Endothelial cell of umbilical vein (primary cell): ENCODE measurements at regions not wholly inside any gene's neighbourhood (a gene's known extent, or its start where the extent isn't known, plus 50 kb on each side); places are given as distances from the start of the nearest gene placed in this dataset.

Source experiments
- BruUV-seq: library from RNA; stranded (reverse); fragments of 400-500 nt; replicated peaks from 2 replicates; lab custom pipeline; 2021; lab: Mats Ljungman, UMichigan
- CTCF ChIA-PET: fragments of 300-600, 350-600 bp; sonication (Branson Sonifier 250); formaldehyde crosslinking; loops from one replicate; lab custom pipeline; 2021; ENCODE audit warnings: antibody characterized with exemption, inconsistent platforms; lab: Charles Lee
- POLR2A ChIA-PET: fragments of 300-600, 350-600 bp; sonication (Branson Sonifier 250); formaldehyde crosslinking; loops from one replicate; lab custom pipeline; 2021; ENCODE audit warnings: antibody characterized with exemption, inconsistent platforms; lab: Charles Lee
- DNase-seq: peaks from one replicate; pipeline ENCODE4 v3.0.0-alpha.2; 2011; ENCODE audit warnings: low read depth, low spot score
- FAIRE-seq: peaks from 2 replicates; lab custom pipeline; 2011; peaks lifted over from hg19 to GRCh38; lab: Jason Lieb, UNC
- H2AFZ ChIP-seq: 2 replicates; pipeline ENCODE4 v1.6.0; 2012; ENCODE audit warnings: low read depth, low read length, control low read depth, inconsistent platforms
- H3K27ac ChIP-seq: 2 replicates; pipeline ENCODE4 v1.5.1; 2011; ENCODE audit warnings: low read depth, mild to moderate bottlenecking, control low read depth, low read length, moderate library complexity; ENCODE audit not compliant: insufficient read depth
- H3K27me3 ChIP-seq, 2 experiments: 2 replicates each; pipeline versions ENCODE4 v1.6.0 to v1.6.1; 2011; ENCODE audit warnings: low read length in 2 of 2, mixed read lengths in 1 of 2; ENCODE audit not compliant: control insufficient read depth in 2 of 2, insufficient read depth in 2 of 2
- H3K36me3 ChIP-seq, 2 experiments: 2 replicates in 1 of 2; 3 replicates in 1 of 2; pipeline ENCODE4 v1.5.1; 2011; ENCODE audit warnings: low read length in 2 of 2, mild to moderate bottlenecking in 1 of 2, moderate library complexity in 1 of 2; ENCODE audit not compliant: control insufficient read depth in 2 of 2, insufficient read depth in 2 of 2; ENCODE audit errors: extremely low read depth in 1 of 2
- H3K4me1 ChIP-seq: 3 replicates; pipeline ENCODE4 v1.5.1; 2011; ENCODE audit warnings: mild to moderate bottlenecking, low read length; ENCODE audit not compliant: control insufficient read depth, insufficient read depth; ENCODE audit errors: extremely low read depth
- H3K4me2 ChIP-seq: 2 replicates; pipeline ENCODE4 v1.6.1; 2011; ENCODE audit warnings: low read length, control low read depth, mixed read lengths; ENCODE audit not compliant: insufficient read depth
- H3K4me3 ChIP-seq, 3 experiments: fragments of 200-600 bp in 1 of 3; sonication (generic), shearing (Covaris generic) in 1 of 3; replicated peaks in 1 of 3; 2 replicates each; pipeline ENCODE4 v1.5.1; 2011 to 2016; ENCODE audit warnings: control low read depth in 3 of 3, low read length in 3 of 3, mild to moderate bottlenecking in 2 of 3, inconsistent platforms in 1 of 3, low read depth in 1 of 3, moderate library complexity in 1 of 3; ENCODE audit not compliant: insufficient read depth in 1 of 3
- H3K79me2 ChIP-seq: 2 replicates; pipeline ENCODE4 v1.6.0; 2012; ENCODE audit warnings: low read length, inconsistent platforms; ENCODE audit not compliant: control insufficient read depth, insufficient read depth
- H3K9ac ChIP-seq: replicated peaks from 2 replicates; pipeline ENCODE3; 2011; ENCODE audit warnings: low read length, control low read depth; ENCODE audit not compliant: insufficient read depth; ENCODE audit errors: extremely low read depth
- H3K9me1 ChIP-seq: replicated peaks from 3 replicates; pipeline ENCODE4 v1.6.0; 2011; ENCODE audit warnings: mild to moderate bottlenecking, low read length; ENCODE audit not compliant: control insufficient read depth, insufficient read depth; ENCODE audit errors: extremely low read depth
- H3K9me3 ChIP-seq: replicated peaks from 2 replicates; pipeline ENCODE4 v1.5.1; 2012; ENCODE audit warnings: low read length, inconsistent platforms; ENCODE audit not compliant: control insufficient read depth, insufficient read depth
- H4K20me1 ChIP-seq: replicated peaks from 2 replicates; pipeline ENCODE3; 2011; ENCODE audit warnings: mild to moderate bottlenecking, low read length; ENCODE audit not compliant: control insufficient read depth, insufficient read depth; ENCODE audit errors: extremely low read depth
- CTCF ChIP-seq, 2 donors: IDR thresholded peaks; 1 replicate in 1 of 2; 2 replicates in 1 of 2; pipeline ENCODE4 v1.5.1; 2011; ENCODE audit warnings: low read length in 2 of 2, mild to moderate bottlenecking in 2 of 2, moderate library complexity in 2 of 2, control low read depth in 1 of 2, inconsistent platforms in 1 of 2, low read depth in 1 of 2; ENCODE audit not compliant: insufficient read depth in 1 of 2; ENCODE audit errors: extremely low read depth in 1 of 2
- EZH2 ChIP-seq: IDR thresholded peaks from 2 replicates; pipeline ENCODE4 v1.6.1; 2012; ENCODE audit warnings: borderline replicate concordance, low read depth, mild to moderate bottlenecking, moderate library complexity, low read length, inconsistent platforms; ENCODE audit not compliant: severe bottlenecking
- FOS ChIP-seq: IDR thresholded peaks from 2 replicates; pipeline ENCODE4 v1.6.1; 2011; ENCODE audit warnings: mild to moderate bottlenecking, low read length, moderate library complexity, borderline replicate concordance; ENCODE audit not compliant: insufficient read depth
- GATA2 ChIP-seq: IDR thresholded peaks from 2 replicates; pipeline ENCODE4 v1.7.0; 2011; ENCODE audit warnings: low read depth, mild to moderate bottlenecking, moderate library complexity, mixed read lengths, low read length; ENCODE audit not compliant: insufficient read length, insufficient read depth
- JUN ChIP-seq: IDR thresholded peaks from 2 replicates; pipeline ENCODE4 v1.6.1; 2011; ENCODE audit warnings: borderline replicate concordance, low read depth; ENCODE audit not compliant: insufficient read length, insufficient read depth
- MYC ChIP-seq: IDR thresholded peaks from one replicate; pipeline ENCODE4 v1.6.1; 2011; ENCODE audit warnings: mild to moderate bottlenecking, low read depth, low read length
- POLR2A ChIP-seq: IDR thresholded peaks from 2 replicates; pipeline ENCODE4 v1.6.1; 2012; ENCODE audit warnings: low read depth, mild to moderate bottlenecking, control low read depth, low read length
- POLR2AphosphoS5 ChIP-seq: IDR thresholded peaks from 2 replicates; pipeline ENCODE4 v1.6.1; 2012; ENCODE audit warnings: low read depth, mild to moderate bottlenecking, control low read depth, low read length, moderate library complexity; ENCODE audit not compliant: insufficient read depth
- dilution Hi-C: fragments of 300-500 bp; cut with MboI; formaldehyde crosslinking; loops from one replicate; pipeline ENCODE4 v1.15.0; 2019; ENCODE audit warnings: low sequenced_read_pairs; ENCODE audit not compliant: extremely low pct_ligation_motif_present
- intact Hi-C: fragments of 100-400 bp; cut with micrococcal nuclease; formaldehyde crosslinking; loops from one replicate; pipeline ENCODE4 v1.10.0; 2022
- TF ChIP-seq, protein P1 (sequence below): IDR thresholded peaks from 2 replicates; pipeline ENCODE4 v1.6.1; 2011; ENCODE audit not compliant: insufficient read depth, insufficient read length

DNA sequence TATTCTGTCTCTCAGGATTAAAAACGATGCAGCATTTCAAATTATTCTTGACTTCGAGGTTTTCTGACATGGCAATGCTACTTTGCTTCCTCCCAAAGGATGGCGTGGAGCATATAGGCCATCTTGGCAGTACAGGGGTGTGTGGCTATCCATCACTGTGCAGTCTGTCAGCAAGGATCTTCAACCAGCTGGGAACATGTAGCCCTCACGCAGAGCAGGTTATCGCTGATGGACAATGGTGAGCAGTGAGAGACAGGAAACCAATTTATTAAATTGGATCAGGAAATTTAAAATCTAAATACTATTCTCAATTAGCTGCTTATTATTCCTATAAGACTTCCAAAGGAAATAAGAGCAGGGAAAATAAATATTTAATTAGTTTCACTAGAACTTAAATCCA lies 615.3 kb downstream of the OTOL1 start:
- Histone ChIP-seq H4K20me1 (no peaks in the 10 kb centered on the region), H3K36me3 (no peaks in the 10 kb centered on the region), H3K4me1 (no peaks in the 10 kb centered on the region), H3K4me3 (no peak overlapping the region), H3K79me2 (no peaks in the 10 kb centered on the region), H3K27ac (no peak overlapping the region), H3K9ac (no peak overlapping the region), H3K4me2 (no peak overlapping the region), H2AFZ (no peak overlapping the region), H3K9me1 (no peaks in the 10 kb centered on the region), H3K9me3 (no peaks in the 10 kb centered on the region), H3K27me3 (no peaks in the 10 kb centered on the region)
- BruUV-seq: no TSS peak
- CTCF ChIA-PET: no interaction called here
- dilution Hi-C loops: no loop called here
- intact Hi-C loops: no loop called here
- TF ChIP-seq JUN (no peak), FOS (no peak), EZH2 (no peak), MYC (no peak), CTCF (IDR thresholded peaks at IDR 0.05; ENCODE audit: extremely low read depth in 1 of 2, insufficient read depth in 1 of 2, low read depth in 1 of 2, low read length in 2 of 2) (no peak), GATA2 (no peak), POLR2AphosphoS5 (no peak), POLR2A (no peak)
- TF ChIP-seq, protein P1, sequence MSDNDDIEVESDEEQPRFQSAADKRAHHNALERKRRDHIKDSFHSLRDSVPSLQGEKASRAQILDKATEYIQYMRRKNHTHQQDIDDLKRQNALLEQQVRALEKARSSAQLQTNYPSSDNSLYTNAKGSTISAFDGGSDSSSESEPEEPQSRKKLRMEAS: no peak
- DNase-seq: no peak
- FAIRE-seq: no peak
- POLR2A ChIA-PET: no interaction called here
